ENCODE measurements at regions not wholly inside any gene's neighbourhood (a gene's known extent, or its start where the extent isn't known, plus 50 kb on each side); places are given as distances from the start of the nearest gene placed in this dataset.
"Not testable (repeated sequence)": the region's sequence is repeated elsewhere in the genome, so short reads cannot be mapped to it uniquely, and the experiment has no call there.

- DNase-seq, result no peak
- Histone ChIP-seq H3K27me3 (replicated peaks; ENCODE audit: control insufficient read depth, insufficient read depth, low read length, poor library complexity, severe bottlenecking) (no peaks in the 10 kb centered on the region), H3K4me3 (ENCODE audit: insufficient read depth, low read depth, low read length, poor library complexity, severe bottlenecking) (no peak overlapping the region), H3K36me3 (ENCODE audit: control insufficient read depth, insufficient read depth, low read length) (no peaks in the 10 kb centered on the region), H3K4me1 (ENCODE audit: control insufficient read depth, insufficient read depth, low read length, poor library complexity, severe bottlenecking) (no peaks in the 10 kb centered on the region), H3K27ac (ENCODE audit: insufficient read depth, low read length, poor library complexity, severe bottlenecking) (no peak overlapping the region), H3K9me3 (ENCODE audit: control insufficient read depth, low read length) (no peaks in the 10 kb centered on the region)
Measured at GRCh38 chr13:109315481-109315880, 470.9 kb downstream of the IRS2 start.

GRCh38 chr13:109314101-109314500 lies 472.3 kb downstream of the IRS2 start:
- Histone ChIP-seq H3K27me3 (replicated peaks; ENCODE audit: control insufficient read depth, insufficient read depth, low read length, poor library complexity, severe bottlenecking) (no peaks in the 10 kb centered on the region), H3K36me3 (ENCODE audit: control insufficient read depth, insufficient read depth, low read length) (no peaks in the 10 kb centered on the region), H3K27ac (ENCODE audit: insufficient read depth, low read length, poor library complexity, severe bottlenecking) (no peak overlapping the region), H3K4me1 (ENCODE audit: control insufficient read depth, insufficient read depth, low read length, poor library complexity, severe bottlenecking) (no peaks in the 10 kb centered on the region), H3K9me3 (ENCODE audit: control insufficient read depth, low read length) (no peaks in the 10 kb centered on the region), H3K4me3 (ENCODE audit: insufficient read depth, low read depth, low read length, poor library complexity, severe bottlenecking) (no peak overlapping the region)
- DNase-seq, result no peak

- H3K27me3 ChIP-seq (replicated peaks; ENCODE audit: control insufficient read depth, insufficient read depth, low read length, poor library complexity, severe bottlenecking), result no peaks in the 10 kb centered on the region
- no peak overlapping the region for H3K4me3 ChIP-seq (ENCODE audit: insufficient read depth, low read depth, low read length, poor library complexity, severe bottlenecking)
- no peaks in the 10 kb centered on the region for H3K9me3 ChIP-seq (ENCODE audit: control insufficient read depth, low read length)
- no peak overlapping the region for H3K27ac ChIP-seq (ENCODE audit: insufficient read depth, low read length, poor library complexity, severe bottlenecking)
- no peak for DNase-seq
- no peaks in the 10 kb centered on the region for H3K4me1 ChIP-seq (ENCODE audit: control insufficient read depth, insufficient read depth, low read length, poor library complexity, severe bottlenecking)
- H3K36me3 ChIP-seq (ENCODE audit: control insufficient read depth, insufficient read depth, low read length), result no peaks in the 10 kb centered on the region
Measured at GRCh38 chr13:109312399-109312798, 474.0 kb downstream of the IRS2 start.

- not testable (repeated sequence) for H3K9me3 ChIP-seq (ENCODE audit: control insufficient read depth, low read length); H3K27ac ChIP-seq (ENCODE audit: insufficient read depth, low read length, poor library complexity, severe bottlenecking); H3K27me3 ChIP-seq (replicated peaks; ENCODE audit: control insufficient read depth, insufficient read depth, low read length, poor library complexity, severe bottlenecking); DNase-seq; H3K4me3 ChIP-seq (ENCODE audit: insufficient read depth, low read depth, low read length, poor library complexity, severe bottlenecking); H3K36me3 ChIP-seq (ENCODE audit: control insufficient read depth, insufficient read depth, low read length); H3K4me1 ChIP-seq (ENCODE audit: control insufficient read depth, insufficient read depth, low read length, poor library complexity, severe bottlenecking)
Measured at GRCh38 chr13:109311431-109311976, 474.9 kb downstream of the IRS2 start.

- H3K36me3 ChIP-seq (ENCODE audit: control insufficient read depth, insufficient read depth, low read length), result no peaks in the 10 kb centered on the region
- H3K9me3 ChIP-seq (ENCODE audit: control insufficient read depth, low read length), result no peaks in the 10 kb centered on the region
- H3K4me3 ChIP-seq (ENCODE audit: insufficient read depth, low read depth, low read length, poor library complexity, severe bottlenecking), result no peak overlapping the region
- no peak for DNase-seq
- H3K27me3 ChIP-seq (replicated peaks; ENCODE audit: control insufficient read depth, insufficient read depth, low read length, poor library complexity, severe bottlenecking), result no peaks in the 10 kb centered on the region
- H3K4me1 ChIP-seq (ENCODE audit: control insufficient read depth, insufficient read depth, low read length, poor library complexity, severe bottlenecking), result no peaks in the 10 kb centered on the region
- no peak overlapping the region for H3K27ac ChIP-seq (ENCODE audit: insufficient read depth, low read length, poor library complexity, severe bottlenecking)
Measured at GRCh38 chr13:109309625-109310363, 476.6 kb downstream of the IRS2 start.

- Histone ChIP-seq H3K27ac (ENCODE audit: insufficient read depth, low read length, poor library complexity, severe bottlenecking) (no peak overlapping the region), H3K9me3 (ENCODE audit: control insufficient read depth, low read length) (no peaks in the 10 kb centered on the region), H3K36me3 (ENCODE audit: control insufficient read depth, insufficient read depth, low read length) (no peaks in the 10 kb centered on the region), H3K4me3 (ENCODE audit: insufficient read depth, low read depth, low read length, poor library complexity, severe bottlenecking) (no peak overlapping the region), H3K4me1 (ENCODE audit: control insufficient read depth, insufficient read depth, low read length, poor library complexity, severe bottlenecking) (no peaks in the 10 kb centered on the region), H3K27me3 (replicated peaks; ENCODE audit: control insufficient read depth, insufficient read depth, low read length, poor library complexity, severe bottlenecking) (no peaks in the 10 kb centered on the region)
- DNase-seq, result no peak
Measured at GRCh38 chr13:109307027-109307426, 479.4 kb downstream of the IRS2 start.

- Histone ChIP-seq H3K36me3 (ENCODE audit: control insufficient read depth, insufficient read depth, low read length) (no peaks in the 10 kb centered on the region), H3K4me1 (ENCODE audit: control insufficient read depth, insufficient read depth, low read length, poor library complexity, severe bottlenecking) (no peaks in the 10 kb centered on the region), H3K9me3 (ENCODE audit: control insufficient read depth, low read length) (no peaks in the 10 kb centered on the region), H3K4me3 (ENCODE audit: insufficient read depth, low read depth, low read length, poor library complexity, severe bottlenecking) (no peak overlapping the region), H3K27me3 (replicated peaks; ENCODE audit: control insufficient read depth, insufficient read depth, low read length, poor library complexity, severe bottlenecking) (no peaks in the 10 kb centered on the region), H3K27ac (ENCODE audit: insufficient read depth, low read length, poor library complexity, severe bottlenecking) (no peak overlapping the region)
- no peak for DNase-seq
Measured at GRCh38 chr13:109301726-109302125, 484.7 kb downstream of the IRS2 start.

GRCh38 chr13:109301276-109301675 lies 485.1 kb downstream of the IRS2 start:
- no peaks in the 10 kb centered on the region for H3K36me3 ChIP-seq (ENCODE audit: control insufficient read depth, insufficient read depth, low read length)
- no peak for DNase-seq

GRCh38 chr13:109297628-109298027 lies 488.8 kb downstream of the IRS2 start:
- no peak for DNase-seq
- Histone ChIP-seq H3K27me3 (replicated peaks; ENCODE audit: control insufficient read depth, insufficient read depth, low read length, poor library complexity, severe bottlenecking) (no peaks in the 10 kb centered on the region), H3K4me3 (ENCODE audit: insufficient read depth, low read depth, low read length, poor library complexity, severe bottlenecking) (no peak overlapping the region), H3K36me3 (ENCODE audit: control insufficient read depth, insufficient read depth, low read length) (no peaks in the 10 kb centered on the region), H3K27ac (ENCODE audit: insufficient read depth, low read length, poor library complexity, severe bottlenecking) (no peak overlapping the region), H3K4me1 (ENCODE audit: control insufficient read depth, insufficient read depth, low read length, poor library complexity, severe bottlenecking) (no peaks in the 10 kb centered on the region), H3K9me3 (ENCODE audit: control insufficient read depth, low read length) (no peaks in the 10 kb centered on the region)

More at GRCh38 chr13:109301276-109301675, 485.1 kb downstream of the IRS2 start:
- no peaks in the 10 kb centered on the region for H3K9me3 ChIP-seq (ENCODE audit: control insufficient read depth, low read length)
- H3K27me3 ChIP-seq (replicated peaks; ENCODE audit: control insufficient read depth, insufficient read depth, low read length, poor library complexity, severe bottlenecking), result no peaks in the 10 kb centered on the region
- no peak overlapping the region for H3K27ac ChIP-seq (ENCODE audit: insufficient read depth, low read length, poor library complexity, severe bottlenecking)
- H3K4me1 ChIP-seq (ENCODE audit: control insufficient read depth, insufficient read depth, low read length, poor library complexity, severe bottlenecking), result no peaks in the 10 kb centered on the region
- H3K4me3 ChIP-seq (ENCODE audit: insufficient read depth, low read depth, low read length, poor library complexity, severe bottlenecking), result no peak overlapping the region

GRCh38 chr13:109293166-109293565 lies 493.2 kb downstream of the IRS2 start:
- no peaks in the 10 kb centered on the region for H3K9me3 ChIP-seq (ENCODE audit: control insufficient read depth, low read length)

More at GRCh38 chr13:109293166-109293565, 493.2 kb downstream of the IRS2 start:
- Histone ChIP-seq H3K4me3 (ENCODE audit: insufficient read depth, low read depth, low read length, poor library complexity, severe bottlenecking) (no peak overlapping the region), H3K27me3 (replicated peaks; ENCODE audit: control insufficient read depth, insufficient read depth, low read length, poor library complexity, severe bottlenecking) (no peaks in the 10 kb centered on the region), H3K27ac (ENCODE audit: insufficient read depth, low read length, poor library complexity, severe bottlenecking) (no peak overlapping the region), H3K4me1 (ENCODE audit: control insufficient read depth, insufficient read depth, low read length, poor library complexity, severe bottlenecking) (no peaks in the 10 kb centered on the region), H3K36me3 (ENCODE audit: control insufficient read depth, insufficient read depth, low read length) (no peaks in the 10 kb centered on the region)
- DNase-seq, result no peak

All from effector memory CD4-positive, alpha-beta T cell (primary cell).